Activated naive CD4-positive, alpha-beta T cell treated with anti-CD3 and anti-CD28 coated beads, Interleukin-2, amount 10 ng/mL, durations not matched to agents 7 days and 5 days (primary cell): ENCODE measurements at regions not wholly inside any gene's neighbourhood (a gene's known extent, or its start where the extent isn't known, plus 50 kb on each side); places are given as distances from the start of the nearest gene placed in this dataset.

Experiments used
- CTCF ChIA-PET: fragments of 350-600 bp; sonication (Branson Sonifier 250); formaldehyde crosslinking; loops from one replicate; lab custom pipeline; 2021; ENCODE audit warnings: antibody characterized with exemption; lab: Charles Lee
- DNase-seq: peaks from one replicate; pipeline ENCODE4 v3.0.0-alpha.2; 2020
- H3K27ac Mint-ChIP-seq: one replicate; pipeline ENCODE4 v1.8.0; 2021; ENCODE audit warnings: mild to moderate bottlenecking, moderate library complexity, mixed read lengths
- H3K27me3 Mint-ChIP-seq: one replicate; pipeline ENCODE4 v1.8.0; 2021; ENCODE audit warnings: mild to moderate bottlenecking, mixed read lengths
- H3K36me3 Mint-ChIP-seq: one replicate; pipeline ENCODE4 v1.8.0; 2021; ENCODE audit warnings: mixed read lengths
- H3K4me1 Mint-ChIP-seq: one replicate; pipeline ENCODE4 v1.8.0; 2021; ENCODE audit warnings: mixed read lengths
- H3K4me3 Mint-ChIP-seq: one replicate; pipeline ENCODE4 v1.8.0; 2021; ENCODE audit warnings: mild to moderate bottlenecking, moderate library complexity, mixed read lengths
- H3K9me3 Mint-ChIP-seq: one replicate; pipeline ENCODE4 v1.8.0; 2021; ENCODE audit warnings: mixed read lengths

DNA sequence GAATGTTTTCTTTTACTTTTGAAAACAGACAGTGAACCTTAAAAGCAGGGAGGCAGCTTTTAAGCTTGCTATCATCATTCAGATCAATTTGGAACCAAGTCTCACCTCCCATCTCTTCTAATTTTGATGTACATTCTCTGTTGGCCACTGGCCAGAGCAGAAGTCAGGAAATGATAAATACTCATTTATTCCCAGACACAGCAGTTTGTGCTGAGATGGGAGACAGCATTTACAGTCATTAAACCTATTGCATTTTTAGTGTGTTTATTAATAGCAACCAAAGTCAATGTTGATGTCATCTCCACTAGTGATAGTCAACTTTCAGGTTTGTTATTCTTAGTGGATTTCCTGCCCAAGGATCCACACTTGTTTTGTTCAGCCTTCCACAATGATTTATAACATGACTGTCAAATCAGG is 320.0 kb upstream of the ATP2B1 start:
- H3K27ac Mint-ChIP-seq = no peak overlapping the region
- no peaks in the 10 kb centered on the region for H3K9me3 Mint-ChIP-seq
- no peak for DNase-seq
- no peak overlapping the region for H3K4me3 Mint-ChIP-seq
- no peaks in the 10 kb centered on the region for H3K36me3 Mint-ChIP-seq
- H3K27me3 Mint-ChIP-seq = no peaks in the 10 kb centered on the region
- CTCF ChIA-PET = no interaction called here
- peaks cover 4% of the 10 kb centered on the region for H3K4me1 Mint-ChIP-seq

DNA sequence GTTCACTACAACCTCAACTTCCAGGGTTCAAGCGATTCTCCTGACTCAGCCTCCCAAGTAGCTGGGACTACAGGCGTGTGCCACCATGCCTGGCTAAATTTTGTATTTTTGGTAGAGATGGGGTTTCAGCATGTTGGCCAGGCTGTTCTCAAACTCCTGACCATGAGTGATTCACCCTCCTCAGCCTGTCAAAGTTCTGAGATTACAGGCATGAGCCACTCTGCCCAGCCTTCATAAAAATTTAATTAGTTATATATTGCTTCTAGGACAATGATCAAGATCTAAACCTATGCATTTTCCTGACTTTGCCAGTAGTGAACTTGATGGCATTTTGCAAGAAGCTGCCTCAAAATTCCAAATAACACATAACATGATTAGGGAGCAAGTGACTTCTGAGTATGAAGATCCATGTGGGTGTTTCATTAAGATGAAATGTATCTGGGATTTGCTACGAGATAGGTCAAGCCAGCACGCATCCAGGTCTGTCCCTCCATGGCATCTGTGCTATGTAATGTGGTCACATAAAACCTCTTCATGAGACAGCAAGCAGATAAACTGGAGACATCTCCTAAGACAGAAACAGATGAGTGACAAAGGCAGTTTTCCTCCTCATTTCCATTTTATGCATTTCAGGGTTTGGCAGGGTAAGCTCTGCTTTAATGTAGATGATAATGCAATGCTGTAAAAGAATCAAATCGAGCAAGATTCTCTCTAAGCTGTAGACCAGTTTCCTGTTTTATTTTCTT is 319.4 kb upstream of the ATP2B1 start:
- Mint-ChIP-seq H3K4me1 (peaks cover 4% of the 10 kb centered on the region), H3K36me3 (no peaks in the 10 kb centered on the region), H3K9me3 (no peaks in the 10 kb centered on the region), H3K27me3 (peaks cover 4% of the 10 kb centered on the region), H3K27ac (no peak overlapping the region), H3K4me3 (no peak overlapping the region)
- CTCF ChIA-PET = no interaction called here
- DNase-seq = no peak

DNA sequence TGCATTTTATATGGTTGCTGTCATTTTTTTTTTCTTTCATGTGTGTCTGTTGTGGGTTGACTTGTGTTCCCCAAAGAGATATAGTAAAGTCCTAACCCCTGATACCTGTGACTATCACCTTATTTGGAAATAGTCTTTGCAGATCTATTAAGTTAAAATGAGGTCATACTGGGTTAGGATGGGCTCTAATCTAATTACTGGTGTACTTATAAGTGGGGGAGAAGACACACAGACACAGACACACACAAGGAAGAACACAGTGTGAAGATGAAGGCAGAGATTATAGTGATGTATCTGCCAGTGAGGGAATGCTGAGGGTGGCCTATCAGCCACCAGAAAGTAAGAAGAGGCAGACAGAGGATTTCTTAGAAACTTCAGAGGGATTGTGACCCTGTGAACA is 318.4 kb upstream of the ATP2B1 start:
- H3K27ac Mint-ChIP-seq = no peak overlapping the region
- peaks cover 8% of the 10 kb centered on the region for H3K27me3 Mint-ChIP-seq
- DNase-seq = no peak
- peaks cover 4% of the 10 kb centered on the region for H3K4me1 Mint-ChIP-seq
- no peak overlapping the region for H3K4me3 Mint-ChIP-seq
- H3K36me3 Mint-ChIP-seq = no peaks in the 10 kb centered on the region
- CTCF ChIA-PET = no interaction called here
- no peaks in the 10 kb centered on the region for H3K9me3 Mint-ChIP-seq

DNA sequence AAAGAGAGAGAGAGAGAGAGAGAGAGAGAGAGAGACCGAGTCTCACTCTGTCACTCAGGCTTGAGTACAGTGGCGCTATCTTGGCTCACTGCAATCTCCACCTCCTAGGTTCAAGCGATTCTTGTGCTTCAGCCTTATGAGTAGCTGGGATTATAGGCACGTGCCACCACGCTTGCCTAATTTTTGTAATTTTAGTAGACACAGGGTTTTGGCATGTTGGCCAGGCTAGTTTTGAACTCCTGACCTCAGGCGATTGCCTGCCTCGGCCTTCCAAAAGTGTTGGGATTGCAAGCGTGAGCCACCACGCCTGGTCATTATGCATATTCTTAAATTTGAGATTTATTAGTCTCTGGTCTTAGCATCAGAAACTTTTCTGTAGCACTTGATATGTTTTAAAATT is 317.9 kb upstream of the ATP2B1 start:
- CTCF ChIA-PET = no interaction called here
- Mint-ChIP-seq H3K4me1 (peaks cover 4% of the 10 kb centered on the region), H3K9me3 (no peaks in the 10 kb centered on the region), H3K36me3 (no peaks in the 10 kb centered on the region), H3K27me3 (peaks cover 8% of the 10 kb centered on the region), H3K27ac (no peak overlapping the region), H3K4me3 (no peak overlapping the region)
- no peak for DNase-seq

DNA sequence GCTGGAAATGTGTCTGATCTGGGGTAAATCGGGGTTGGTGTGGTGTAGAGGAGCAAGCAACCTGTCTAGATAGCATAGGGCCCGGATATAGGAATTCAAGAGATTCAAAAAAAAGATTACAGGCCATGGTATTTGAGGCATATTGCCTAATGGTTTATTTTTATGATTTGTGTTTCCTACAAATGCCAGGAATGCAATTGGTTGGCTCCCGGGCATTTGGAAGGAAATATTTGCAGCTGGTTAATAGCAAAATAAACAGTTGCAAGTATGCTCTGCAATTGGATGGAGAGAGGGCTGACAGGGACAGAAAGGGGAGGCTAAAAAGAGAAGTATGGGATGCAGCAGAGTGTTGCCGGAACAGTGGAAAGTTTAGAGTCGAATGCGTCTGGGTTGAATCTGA is 315.6 kb upstream of the ATP2B1 start:
- CTCF ChIA-PET = no interaction called here
- no peaks in the 10 kb centered on the region for H3K9me3 Mint-ChIP-seq
- DNase-seq = no peak
- peaks cover 4% of the 10 kb centered on the region for H3K4me1 Mint-ChIP-seq
- H3K4me3 Mint-ChIP-seq = no peak overlapping the region
- H3K27me3 Mint-ChIP-seq = peaks cover 8% of the 10 kb centered on the region
- H3K27ac Mint-ChIP-seq = no peak overlapping the region
- no peaks in the 10 kb centered on the region for H3K36me3 Mint-ChIP-seq

DNA sequence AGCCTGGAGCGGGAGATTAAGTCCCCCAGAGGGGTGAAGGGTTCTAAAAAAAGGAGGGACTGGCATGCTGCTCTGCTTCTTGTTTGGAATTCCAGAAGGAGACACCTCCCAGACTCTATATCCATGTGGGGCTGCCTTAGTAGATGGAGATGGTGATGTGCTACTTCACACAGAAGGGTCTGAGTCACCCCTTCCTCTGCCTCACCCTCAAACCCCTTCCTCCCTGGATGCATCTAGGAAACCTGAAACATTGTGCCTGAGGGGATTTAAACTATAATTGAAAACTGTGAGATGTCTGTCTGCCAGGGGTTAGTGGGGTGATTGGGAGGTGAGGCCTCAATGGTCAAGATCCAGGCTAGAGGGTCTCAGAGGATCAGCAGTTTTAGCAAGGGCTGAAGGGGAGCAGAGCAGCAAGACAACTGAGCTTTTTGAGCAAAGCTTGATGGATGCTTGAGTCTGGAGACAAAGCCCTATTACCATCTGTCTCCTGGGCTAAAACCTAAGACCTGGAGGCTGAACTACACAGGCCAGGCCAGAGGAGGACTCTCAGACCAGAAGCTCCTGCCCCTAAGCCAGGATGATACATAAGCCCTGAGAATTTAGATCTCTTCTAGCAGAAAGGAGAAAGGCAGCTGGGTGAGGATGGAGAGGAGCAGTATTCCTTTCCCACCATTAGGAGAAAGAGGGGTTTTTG is 314.7 kb upstream of the ATP2B1 start:
- no peak overlapping the region for H3K4me3 Mint-ChIP-seq
- H3K9me3 Mint-ChIP-seq = no peaks in the 10 kb centered on the region
- peaks cover 8% of the 10 kb centered on the region for H3K27me3 Mint-ChIP-seq
- H3K27ac Mint-ChIP-seq = no peak overlapping the region
- H3K4me1 Mint-ChIP-seq = peaks cover 4% of the 10 kb centered on the region
- no peaks in the 10 kb centered on the region for H3K36me3 Mint-ChIP-seq
- no peak for DNase-seq
- CTCF ChIA-PET = no interaction called here

DNA sequence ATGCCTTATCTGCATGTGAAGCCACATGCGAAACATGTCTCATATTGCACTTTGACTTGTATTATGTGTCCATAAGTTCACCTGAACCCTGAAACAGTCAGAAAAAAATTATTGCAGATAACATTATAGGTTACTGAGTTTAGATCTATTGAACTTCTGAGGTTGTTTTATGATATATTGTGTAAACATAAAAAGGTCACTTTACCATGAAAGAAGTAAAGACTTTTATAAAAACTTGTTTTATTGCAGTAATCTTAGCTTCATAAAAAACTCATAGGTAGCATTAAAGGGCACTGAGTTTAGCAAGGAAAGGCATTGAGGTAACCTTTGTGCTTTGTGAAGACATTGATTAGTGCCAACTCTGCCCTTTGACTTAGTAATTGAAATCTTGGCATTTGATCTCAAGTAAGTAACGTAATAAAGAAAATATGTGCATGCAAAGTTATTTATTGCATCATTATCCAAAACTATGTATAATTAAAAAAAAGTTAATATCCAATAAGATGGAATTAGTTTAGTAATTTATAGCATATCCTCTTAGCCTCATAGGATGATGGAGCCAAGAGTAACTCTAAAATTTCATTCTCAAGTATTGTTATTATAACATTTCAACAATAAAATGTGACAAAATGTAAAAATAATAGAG is 313.3 kb upstream of the ATP2B1 start:
- Mint-ChIP-seq H3K4me3 (no peak overlapping the region), H3K4me1 (no peaks in the 10 kb centered on the region), H3K36me3 (no peaks in the 10 kb centered on the region), H3K27me3 (peaks cover 8% of the 10 kb centered on the region), H3K27ac (no peak overlapping the region), H3K9me3 (no peaks in the 10 kb centered on the region)
- no peak for DNase-seq
- CTCF ChIA-PET = no interaction called here

DNA sequence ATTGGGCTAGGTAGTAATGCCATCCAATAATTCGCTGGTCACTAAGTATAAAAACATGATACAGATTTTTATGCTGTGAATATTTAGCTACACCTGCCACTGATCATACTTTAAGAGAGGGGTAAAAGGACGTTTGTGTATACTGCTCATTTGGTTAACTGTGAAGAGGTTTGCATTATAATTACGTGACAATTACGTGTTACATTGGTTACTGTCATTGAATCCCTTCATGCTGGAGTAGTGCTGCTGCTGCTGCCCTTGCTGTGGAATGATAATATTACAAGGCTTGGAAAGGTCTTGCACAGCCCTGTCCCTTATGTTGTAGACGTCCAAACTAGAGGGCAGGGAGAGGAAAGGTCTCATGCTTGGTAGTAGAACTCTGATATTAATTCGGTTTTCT is 312.2 kb upstream of the ATP2B1 start:
- no peaks in the 10 kb centered on the region for H3K4me1 Mint-ChIP-seq
- no peaks in the 10 kb centered on the region for H3K9me3 Mint-ChIP-seq

DNA sequence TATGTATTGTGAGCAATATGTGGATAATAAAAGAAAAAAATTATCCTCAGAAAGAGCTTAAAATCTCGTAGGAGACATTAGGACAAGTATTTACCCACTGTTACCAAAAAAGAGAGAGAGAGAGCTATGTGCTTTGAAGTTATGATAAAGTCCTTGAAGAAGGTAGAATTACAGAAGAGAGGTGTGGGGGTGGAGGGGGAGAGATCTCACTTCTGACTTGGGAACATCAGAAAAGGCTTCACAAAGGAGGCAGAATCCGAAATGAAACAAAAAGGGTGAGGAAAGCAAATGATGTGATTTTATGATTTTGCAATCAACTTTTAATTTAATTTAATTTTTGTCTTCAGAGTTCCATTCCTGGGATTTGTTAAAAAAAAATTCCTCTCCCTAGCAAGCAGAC is 311.8 kb upstream of the ATP2B1 start:
- H3K4me3 Mint-ChIP-seq = no peak overlapping the region
- peaks cover 8% of the 10 kb centered on the region for H3K27me3 Mint-ChIP-seq
- DNase-seq = no peak
- H3K4me1 Mint-ChIP-seq = no peaks in the 10 kb centered on the region
- no peak overlapping the region for H3K27ac Mint-ChIP-seq
- H3K9me3 Mint-ChIP-seq = no peaks in the 10 kb centered on the region
- H3K36me3 Mint-ChIP-seq = no peaks in the 10 kb centered on the region
- CTCF ChIA-PET = no interaction called here

More for the DNA sequence above, 312.2 kb upstream of the ATP2B1 start:
- Mint-ChIP-seq H3K4me3 (no peak overlapping the region), H3K27me3 (peaks cover 8% of the 10 kb centered on the region), H3K27ac (no peak overlapping the region), H3K36me3 (no peaks in the 10 kb centered on the region)
- DNase-seq = no peak
- CTCF ChIA-PET = no interaction called here

DNA sequence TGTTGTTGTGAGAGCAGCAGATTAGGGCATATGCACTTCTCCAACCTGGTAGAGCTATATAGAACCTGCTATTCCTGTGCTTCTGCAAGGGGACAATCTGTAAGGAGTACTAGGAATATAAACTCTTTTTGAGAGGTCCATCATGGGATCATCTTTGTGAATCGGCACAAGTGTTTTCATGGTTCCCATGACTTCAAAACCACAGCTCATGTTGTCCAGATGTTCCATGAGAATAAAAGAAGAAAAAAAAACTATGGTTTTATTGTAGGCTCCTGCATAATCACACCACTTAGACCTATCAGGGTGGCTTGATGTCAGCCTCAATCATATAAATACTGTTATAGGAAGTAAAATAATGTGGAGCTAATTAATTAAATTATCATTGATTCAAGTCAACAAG is 311.4 kb upstream of the ATP2B1 start:
- Mint-ChIP-seq H3K4me3 (no peak overlapping the region), H3K27me3 (peaks cover 8% of the 10 kb centered on the region), H3K27ac (no peak overlapping the region), H3K36me3 (no peaks in the 10 kb centered on the region), H3K4me1 (no peaks in the 10 kb centered on the region), H3K9me3 (no peaks in the 10 kb centered on the region)
- CTCF ChIA-PET = no interaction called here
- no peak for DNase-seq

DNA sequence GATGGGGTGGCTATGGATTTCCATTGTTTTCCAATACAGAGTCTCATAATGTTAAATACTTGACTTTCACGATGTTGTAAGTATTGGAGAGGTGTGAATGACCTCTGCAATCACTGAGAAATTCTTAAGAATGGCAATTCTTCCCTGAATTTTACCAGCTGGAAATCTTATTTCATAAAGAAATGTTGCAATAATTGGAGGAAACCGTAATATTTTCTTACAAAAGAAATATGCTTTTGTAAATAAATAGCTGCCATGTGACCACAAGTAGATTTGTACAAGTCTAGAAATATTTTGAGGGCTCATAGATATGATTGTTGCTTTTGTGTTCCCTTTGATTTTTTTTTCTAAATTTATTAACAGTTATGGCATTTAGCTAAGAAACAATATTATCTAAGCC is 308.7 kb upstream of the ATP2B1 start:
- no peak for DNase-seq
- CTCF ChIA-PET = no interaction called here
- H3K4me1 Mint-ChIP-seq = no peaks in the 10 kb centered on the region
- no peak overlapping the region for H3K4me3 Mint-ChIP-seq
- H3K27ac Mint-ChIP-seq = no peak overlapping the region
- no peaks in the 10 kb centered on the region for H3K36me3 Mint-ChIP-seq
- H3K9me3 Mint-ChIP-seq = no peaks in the 10 kb centered on the region
- H3K27me3 Mint-ChIP-seq = no peaks in the 10 kb centered on the region

DNA sequence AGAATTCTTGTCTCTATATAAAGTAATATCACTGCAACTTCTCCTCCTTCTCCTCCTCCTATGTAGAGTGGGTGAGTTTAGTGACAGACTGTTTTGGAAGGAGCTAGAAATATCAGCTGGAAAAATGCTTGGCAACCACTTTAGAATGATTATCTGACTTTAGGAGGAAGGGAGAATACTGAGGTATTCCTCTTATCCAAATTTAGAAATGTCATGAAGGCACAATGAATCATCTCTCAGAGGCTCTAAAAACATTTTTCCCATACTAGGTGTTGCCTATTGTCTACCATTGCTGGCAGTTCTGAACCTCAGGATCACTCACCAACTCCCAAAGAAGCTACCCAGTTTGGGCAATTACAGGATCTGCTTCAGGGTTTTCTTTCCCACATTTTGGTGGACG is 306.6 kb upstream of the ATP2B1 start:
- Mint-ChIP-seq H3K27me3 (no peaks in the 10 kb centered on the region), H3K4me1 (no peaks in the 10 kb centered on the region), H3K9me3 (no peaks in the 10 kb centered on the region), H3K36me3 (no peaks in the 10 kb centered on the region), H3K4me3 (no peak overlapping the region), H3K27ac (no peak overlapping the region)
- DNase-seq = no peak
- CTCF ChIA-PET = no interaction called here

DNA sequence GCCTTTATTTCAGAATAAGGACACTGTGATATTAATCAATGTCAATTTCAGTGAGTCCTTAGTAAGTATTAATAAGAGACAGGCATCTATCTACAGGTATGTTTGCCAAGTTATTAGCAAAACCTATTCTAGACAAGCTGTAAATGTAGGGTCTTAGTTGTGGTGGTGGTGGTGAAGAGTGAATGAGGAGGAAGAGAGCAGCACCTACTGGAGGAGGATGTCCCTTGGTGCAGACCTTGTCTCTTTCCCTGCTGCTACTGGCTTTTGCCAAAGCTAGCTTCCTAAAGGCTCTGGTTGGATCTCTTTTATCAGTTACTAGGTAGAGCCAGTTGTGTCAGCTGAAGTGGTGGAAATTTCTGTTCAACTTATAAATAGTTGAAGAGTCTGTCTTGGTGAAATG is 304.8 kb upstream of the ATP2B1 start:
- Mint-ChIP-seq H3K27me3 (no peaks in the 10 kb centered on the region), H3K9me3 (no peaks in the 10 kb centered on the region), H3K27ac (no peak overlapping the region), H3K4me1 (no peaks in the 10 kb centered on the region), H3K4me3 (no peak overlapping the region), H3K36me3 (no peaks in the 10 kb centered on the region)
- CTCF ChIA-PET = no interaction called here
- DNase-seq = no peak

DNA sequence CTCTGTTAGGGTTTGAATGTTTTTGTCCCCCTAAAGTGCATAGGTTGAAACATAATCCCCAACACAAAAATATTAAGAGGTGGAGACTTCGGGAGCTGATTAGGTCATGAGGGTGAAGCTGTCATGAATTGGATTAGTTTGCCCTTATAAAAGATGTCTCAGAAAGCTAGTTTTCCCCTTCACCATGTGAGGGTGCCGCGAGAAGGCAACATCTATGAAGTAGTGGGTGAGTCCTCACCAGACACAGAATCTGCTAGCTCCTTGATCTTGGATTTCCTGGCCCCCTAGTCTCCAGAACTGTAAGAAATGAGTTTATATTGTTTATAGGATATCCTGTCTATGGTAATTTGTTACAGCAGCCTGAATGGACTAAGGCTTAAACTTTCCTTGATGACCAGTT is 301.5 kb upstream of the ATP2B1 start:
- no peaks in the 10 kb centered on the region for H3K27me3 Mint-ChIP-seq
- DNase-seq = no peak
- H3K27ac Mint-ChIP-seq = no peak overlapping the region
- no peaks in the 10 kb centered on the region for H3K36me3 Mint-ChIP-seq
- no peak overlapping the region for H3K4me3 Mint-ChIP-seq
- H3K4me1 Mint-ChIP-seq = no peaks in the 10 kb centered on the region
- CTCF ChIA-PET = interaction anchor here (0.8 kb wide), 1 partner anchor 92 kb away, joined by 3 read pairs; no protein-coding TSS in a partner anchor
- H3K9me3 Mint-ChIP-seq = no peaks in the 10 kb centered on the region

DNA sequence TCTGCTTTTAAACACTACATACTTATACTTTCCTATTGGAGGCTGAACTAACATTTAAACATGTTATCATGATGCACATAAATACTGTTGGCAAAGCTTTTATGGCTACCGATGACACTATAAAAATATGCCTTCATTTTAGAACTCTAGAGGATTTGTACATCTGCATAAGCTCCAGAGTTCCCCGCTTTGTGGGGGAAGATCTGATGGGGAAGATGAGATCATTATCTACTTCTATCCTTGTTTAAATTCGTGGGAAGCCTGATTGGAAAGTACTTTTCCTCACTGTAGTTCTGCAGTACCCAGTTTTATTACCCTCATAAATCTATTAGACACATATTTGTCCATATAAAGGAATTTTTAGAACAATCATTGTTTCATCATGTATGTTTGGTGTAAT is 299.6 kb upstream of the ATP2B1 start:
- no peak for DNase-seq
- H3K36me3 Mint-ChIP-seq = no peaks in the 10 kb centered on the region
- no peak overlapping the region for H3K27ac Mint-ChIP-seq
- no peaks in the 10 kb centered on the region for H3K4me1 Mint-ChIP-seq
- no peak overlapping the region for H3K4me3 Mint-ChIP-seq
- H3K27me3 Mint-ChIP-seq = no peaks in the 10 kb centered on the region
- no peaks in the 10 kb centered on the region for H3K9me3 Mint-ChIP-seq
- CTCF ChIA-PET = no interaction called here
